CD4-positive, alpha-beta T cell (primary cell): ENCODE measurements at regions not wholly inside any gene's neighbourhood (a gene's known extent, or its start where the extent isn't known, plus 50 kb on each side); places are given as distances from the start of the nearest gene placed in this dataset.

Experiments
- ATAC-seq: fragments of 200-7000 bp; cut with Tn5 transposase; one replicate; pipeline ENCODE4 v1.10.0; 2022; ENCODE audit warnings: mild to moderate bottlenecking; ENCODE audit not compliant: poor library complexity
- CTCF ChIA-PET: fragments of 350-600 bp; sonication (Branson Sonifier 250); formaldehyde crosslinking; loops from one replicate; lab custom pipeline; 2021; ENCODE audit warnings: antibody characterized with exemption, inconsistent platforms; lab: Charles Lee
- POLR2A ChIA-PET: fragments of 350-600 bp; sonication (Branson Sonifier 250); formaldehyde crosslinking; loops from one replicate; lab custom pipeline; 2021; ENCODE audit warnings: antibody characterized with exemption, inconsistent platforms; lab: Charles Lee
- DNase-seq, 14 experiments: peaks; one replicate each; pipeline ENCODE4 v3.0.0-alpha.2; 2013 to 2020; ENCODE audit warnings: mixed read lengths in 2 of 14
- H3K27ac ChIP-seq, 2 donors: one replicate each; pipeline versions ENCODE4 v1.5.1 to v1.7.0; 2013; ENCODE audit warnings: low read length in 2 of 2, low read depth in 1 of 2, mild to moderate bottlenecking in 1 of 2
- H3K27me3 ChIP-seq, 2 experiments: 1 replicate in 1 of 2; 2 replicates in 1 of 2; pipeline versions ENCODE4 v1.6.1 to v1.7.0; 2013; ENCODE audit warnings: low read length in 2 of 2, control low read depth in 1 of 2, mild to moderate bottlenecking in 1 of 2, moderate library complexity in 1 of 2; ENCODE audit not compliant: insufficient read depth in 2 of 2, control insufficient read depth in 1 of 2
- H3K36me3 ChIP-seq: one replicate; pipeline ENCODE4 v1.6.1; 2013; ENCODE audit warnings: low read length, control low read depth; ENCODE audit not compliant: insufficient read depth
- H3K4me1 ChIP-seq: one replicate; pipeline ENCODE4 v1.6.1; 2013; ENCODE audit warnings: low read length, control low read depth; ENCODE audit not compliant: insufficient read depth
- H3K4me3 ChIP-seq: one replicate; pipeline ENCODE4 v1.5.1; 2013; ENCODE audit warnings: mild to moderate bottlenecking, low read length, moderate library complexity
- H3K9me3 ChIP-seq, 2 experiments: 1 replicate in 1 of 2; 2 replicates in 1 of 2; pipeline versions ENCODE4 v1.6.1 to v1.7.0; 2013; ENCODE audit warnings: low read length in 2 of 2, mild to moderate bottlenecking in 2 of 2, control low read depth in 1 of 2, moderate library complexity in 1 of 2; ENCODE audit not compliant: control insufficient read depth in 1 of 2, insufficient read depth in 1 of 2
- H3K27ac Mint-ChIP-seq: one replicate; pipeline ENCODE4 v1.8.0; 2020; ENCODE audit warnings: mixed read lengths
- H3K27me3 Mint-ChIP-seq: one replicate; pipeline ENCODE4 v1.8.0; 2021; ENCODE audit warnings: mixed read lengths
- H3K36me3 Mint-ChIP-seq: one replicate; pipeline ENCODE4 v1.8.0; 2021; ENCODE audit warnings: low read depth, mixed read lengths
- H3K4me1 Mint-ChIP-seq: one replicate; pipeline ENCODE4 v1.8.0; 2021; ENCODE audit warnings: low read depth, mixed read lengths
- H3K4me3 Mint-ChIP-seq: one replicate; pipeline ENCODE4 v1.8.0; 2020; ENCODE audit warnings: mild to moderate bottlenecking, mixed read lengths
- H3K9me3 Mint-ChIP-seq: one replicate; pipeline ENCODE4 v1.8.0; 2020; ENCODE audit warnings: mixed read lengths
- CTCF ChIP-seq: fragments of 200-600 bp; IDR thresholded peaks from one replicate; pipeline ENCODE4 v1.8.0; 2022; ENCODE audit warnings: antibody characterized with exemption, mild to moderate bottlenecking
- intact Hi-C, 2 experiments: fragments of 100-400 bp; cut with DNase I in 1 of 2; cut with micrococcal nuclease in 1 of 2; formaldehyde crosslinking; loops; one replicate each; pipeline versions ENCODE4 v1.15.1 to v1.9.0; 2023 to 2025; cut with DNase I, micrococcal nuclease

- no peaks in the 10 kb centered on the region for H3K27me3 Mint-ChIP-seq
- ChIA-PET CTCF (no interaction called here), POLR2A (no interaction called here)
- Histone ChIP-seq H3K4me3 (no peak overlapping the region), H3K4me1 (no peaks in the 10 kb centered on the region), H3K36me3 (no peaks in the 10 kb centered on the region), H3K27ac (no peak overlapping the region), H3K9me3 (peaks cover 0 to 17% of the 10 kb centered on the region in 2 experiments), H3K27me3 (no peaks in the 10 kb centered on the region)
- H3K9me3 Mint-ChIP-seq, result peaks cover 2% of the 10 kb centered on the region
- ATAC-seq, result no peak
- intact Hi-C loops, result no loop called here
- DNase-seq, result no peak
- no peaks in the 10 kb centered on the region for H3K36me3 Mint-ChIP-seq
- no peak for TF ChIP-seq CTCF
- no peak overlapping the region for H3K4me3 Mint-ChIP-seq
- no peaks in the 10 kb centered on the region for H3K4me1 Mint-ChIP-seq
- no peak overlapping the region for H3K27ac Mint-ChIP-seq
Observed at GRCh38 chr1:214753236-214753852, 150.3 kb downstream of the CENPF start.

GRCh38 chr1:214761030-214761429 lies 158.0 kb downstream of the CENPF start:
- no peak for TF ChIP-seq CTCF
- Histone ChIP-seq H3K9me3 (peaks cover 16 to 26% of the 10 kb centered on the region in 2 experiments), H3K36me3 (no peaks in the 10 kb centered on the region), H3K27ac (no peak overlapping the region), H3K4me1 (no peaks in the 10 kb centered on the region), H3K27me3 (no peaks in the 10 kb centered on the region), H3K4me3 (no peak overlapping the region)
- DNase-seq (no peak), ATAC-seq (no peak)
- Mint-ChIP-seq H3K4me1 (no peaks in the 10 kb centered on the region), H3K36me3 (peaks cover 18% of the 10 kb centered on the region), H3K27me3 (peaks cover 8% of the 10 kb centered on the region), H3K27ac (no peak overlapping the region), H3K9me3 (peaks cover 21% of the 10 kb centered on the region), H3K4me3 (no peak overlapping the region)
- ChIA-PET POLR2A (no interaction called here), CTCF (no interaction called here)
- intact Hi-C loops, result no loop called here

- no peak for TF ChIP-seq CTCF
- no peaks in the 10 kb centered on the region for H3K4me1 ChIP-seq
- no peak overlapping the region for H3K4me3 ChIP-seq
- H3K27ac ChIP-seq, result no peak overlapping the region
- peaks cover 21% of the 10 kb centered on the region for H3K9me3 Mint-ChIP-seq
- no peak overlapping the region for H3K27ac Mint-ChIP-seq
- H3K27me3 Mint-ChIP-seq, result peaks cover 8% of the 10 kb centered on the region
- CTCF ChIA-PET, result no interaction called here
- DNase-seq, result no peak
- ATAC-seq, result no peak
- peaks cover 18% of the 10 kb centered on the region for H3K36me3 Mint-ChIP-seq
- no peaks in the 10 kb centered on the region for H3K27me3 ChIP-seq
- no peaks in the 10 kb centered on the region for H3K36me3 ChIP-seq
- H3K4me1 Mint-ChIP-seq, result no peaks in the 10 kb centered on the region
- intact Hi-C loops, result no loop called here
- POLR2A ChIA-PET, result no interaction called here
- no peak overlapping the region for H3K4me3 Mint-ChIP-seq
- peaks cover 11 to 26% of the 10 kb centered on the region in 2 experiments for H3K9me3 ChIP-seq
Observed at GRCh38 chr1:214762902-214763301, 159.9 kb downstream of the CENPF start.
